AG09309 (cell line): ENCODE measurements at regions not wholly inside any gene's neighbourhood (a gene's known extent, or its start where the extent isn't known, plus 50 kb on each side); places are given as distances from the start of the nearest gene placed in this dataset.
A peak's percentile ranks its signal among the peaks of the same experiment; 100 is the strongest.

Source experiments
- DNase-seq: peaks from one replicate; pipeline ENCODE4 v3.0.0-alpha.2; 2010; ENCODE audit warnings: low read depth
- H3K4me3 ChIP-seq: 2 replicates; pipeline ENCODE4 v1.5.1; 2011; ENCODE audit warnings: mild to moderate bottlenecking, low read depth, low read length, moderate library complexity; ENCODE audit not compliant: control insufficient read depth
- TF ChIP-seq, protein P1 (sequence below): IDR thresholded peaks from 2 replicates; pipeline ENCODE4 v1.5.1; 2011; ENCODE audit warnings: mild to moderate bottlenecking, low read depth, low read length, inconsistent platforms; ENCODE audit not compliant: insufficient read depth, control insufficient read depth; ENCODE audit errors: missing control alignments

DNA sequence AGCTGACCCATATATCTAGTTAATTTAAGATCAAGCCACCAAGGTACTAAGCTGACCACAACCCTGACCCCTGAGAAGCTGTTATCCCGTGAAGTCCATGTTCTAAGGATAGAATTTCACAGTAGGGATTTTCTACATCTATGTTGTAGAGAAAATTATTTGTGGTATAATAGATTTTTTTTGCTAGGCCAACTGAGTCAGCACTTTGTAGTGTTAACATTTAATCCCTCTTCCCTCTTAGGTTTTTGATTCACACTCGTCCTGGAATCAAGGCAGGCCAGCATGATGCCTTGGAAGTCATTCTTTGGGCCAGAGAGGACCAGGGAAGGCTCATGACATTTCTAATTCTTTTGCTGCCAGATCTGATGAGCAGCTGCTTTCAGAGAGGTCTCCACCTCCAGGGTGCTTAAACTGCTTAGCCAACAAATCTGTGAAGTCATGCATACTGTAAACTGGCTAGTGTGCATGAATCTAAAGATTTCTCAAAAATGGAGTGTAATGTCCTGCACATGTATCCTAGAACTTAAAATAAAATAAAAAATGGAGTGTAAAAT lies 102.5 kb downstream of the RBM43 start:
- DNase-seq = no peak
- TF ChIP-seq, protein P1, sequence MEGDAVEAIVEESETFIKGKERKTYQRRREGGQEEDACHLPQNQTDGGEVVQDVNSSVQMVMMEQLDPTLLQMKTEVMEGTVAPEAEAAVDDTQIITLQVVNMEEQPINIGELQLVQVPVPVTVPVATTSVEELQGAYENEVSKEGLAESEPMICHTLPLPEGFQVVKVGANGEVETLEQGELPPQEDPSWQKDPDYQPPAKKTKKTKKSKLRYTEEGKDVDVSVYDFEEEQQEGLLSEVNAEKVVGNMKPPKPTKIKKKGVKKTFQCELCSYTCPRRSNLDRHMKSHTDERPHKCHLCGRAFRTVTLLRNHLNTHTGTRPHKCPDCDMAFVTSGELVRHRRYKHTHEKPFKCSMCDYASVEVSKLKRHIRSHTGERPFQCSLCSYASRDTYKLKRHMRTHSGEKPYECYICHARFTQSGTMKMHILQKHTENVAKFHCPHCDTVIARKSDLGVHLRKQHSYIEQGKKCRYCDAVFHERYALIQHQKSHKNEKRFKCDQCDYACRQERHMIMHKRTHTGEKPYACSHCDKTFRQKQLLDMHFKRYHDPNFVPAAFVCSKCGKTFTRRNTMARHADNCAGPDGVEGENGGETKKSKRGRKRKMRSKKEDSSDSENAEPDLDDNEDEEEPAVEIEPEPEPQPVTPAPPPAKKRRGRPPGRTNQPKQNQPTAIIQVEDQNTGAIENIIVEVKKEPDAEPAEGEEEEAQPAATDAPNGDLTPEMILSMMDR = no peak

DNA sequence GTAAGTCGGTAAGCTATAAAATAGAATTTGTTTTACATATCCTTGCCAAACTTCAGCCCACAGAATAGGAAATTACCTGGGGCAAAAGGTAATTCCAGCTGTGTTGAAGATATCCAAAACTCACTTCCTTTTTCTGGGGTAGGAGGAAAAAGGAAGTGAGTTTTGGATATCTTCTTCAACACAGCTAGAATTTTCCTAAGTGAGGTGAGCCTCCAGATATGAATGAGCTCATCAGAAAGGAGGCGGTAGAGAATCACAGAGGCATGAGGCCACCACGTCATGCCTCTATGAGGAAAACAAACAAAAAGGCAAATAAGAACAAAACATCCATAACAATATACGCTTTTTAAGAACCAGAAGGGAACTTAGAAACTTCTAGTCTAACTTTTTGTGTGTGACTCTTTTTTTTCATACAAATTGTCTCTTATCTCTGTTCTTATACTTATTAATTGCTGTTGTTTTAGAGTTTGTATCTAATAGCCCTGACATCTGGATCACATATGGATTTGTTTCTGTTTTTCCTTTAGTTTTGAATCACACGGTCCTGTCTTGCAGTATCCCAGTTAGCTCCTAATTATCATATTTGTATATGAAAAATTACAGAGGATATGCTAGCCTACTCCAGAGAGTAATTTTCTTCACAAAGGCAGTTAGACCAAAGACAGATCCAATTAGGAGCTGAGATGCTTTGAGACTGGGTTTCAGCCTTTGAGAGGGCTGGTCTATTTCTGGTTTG lies 104.5 kb downstream of the RBM43 start:
- DNase-seq = no peak
- H3K4me3 ChIP-seq = no peak overlapping the region
- TF ChIP-seq, protein P1 = no peak

More for the DNA sequence above, 102.5 kb downstream of the RBM43 start:
- no peak overlapping the region for H3K4me3 ChIP-seq

DNA sequence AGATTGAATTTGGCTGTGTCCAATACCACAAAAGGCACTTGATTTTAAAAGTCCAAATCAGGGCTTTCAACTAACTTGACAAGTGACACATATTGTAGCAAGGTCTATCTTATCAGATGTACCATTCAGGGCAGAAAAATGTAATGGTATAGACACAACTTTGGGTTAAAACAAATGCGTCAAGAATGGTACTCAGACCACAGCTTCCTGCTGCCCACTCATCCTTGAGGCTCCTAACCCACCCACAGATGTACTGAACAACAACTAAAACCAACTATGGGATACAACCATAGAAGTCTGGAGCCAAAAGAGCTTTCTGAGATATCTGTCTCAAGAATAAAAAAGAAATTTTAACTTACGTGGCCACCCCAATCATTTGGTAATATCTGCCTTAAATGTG lies 105.2 kb downstream of the RBM43 start:
- DNase-seq = no peak
- TF ChIP-seq, protein P1 = no peak
- H3K4me3 ChIP-seq = no peak overlapping the region

DNA sequence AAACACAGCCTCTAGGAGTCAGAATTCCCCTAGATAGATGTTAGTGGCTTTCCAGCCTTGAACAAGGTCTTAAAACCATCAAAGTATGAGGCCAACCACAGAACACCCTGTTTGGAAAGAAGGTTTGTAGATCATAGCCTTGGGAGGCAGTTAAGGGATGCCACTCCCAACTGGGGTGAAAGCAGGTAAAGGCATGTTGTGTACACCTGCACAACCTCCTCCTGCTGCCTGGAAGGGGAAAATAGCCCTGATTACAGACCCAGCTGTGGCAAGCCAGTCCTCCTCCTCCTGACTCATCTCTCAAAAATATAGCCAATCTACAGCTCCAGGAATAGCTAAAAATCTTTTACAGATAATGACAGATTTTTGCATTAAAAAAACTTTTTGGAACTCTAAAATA lies 108.1 kb downstream of the RBM43 start:
- TF ChIP-seq, protein P1 = no peak
- no peak for DNase-seq
- H3K4me3 ChIP-seq = no peak overlapping the region

DNA sequence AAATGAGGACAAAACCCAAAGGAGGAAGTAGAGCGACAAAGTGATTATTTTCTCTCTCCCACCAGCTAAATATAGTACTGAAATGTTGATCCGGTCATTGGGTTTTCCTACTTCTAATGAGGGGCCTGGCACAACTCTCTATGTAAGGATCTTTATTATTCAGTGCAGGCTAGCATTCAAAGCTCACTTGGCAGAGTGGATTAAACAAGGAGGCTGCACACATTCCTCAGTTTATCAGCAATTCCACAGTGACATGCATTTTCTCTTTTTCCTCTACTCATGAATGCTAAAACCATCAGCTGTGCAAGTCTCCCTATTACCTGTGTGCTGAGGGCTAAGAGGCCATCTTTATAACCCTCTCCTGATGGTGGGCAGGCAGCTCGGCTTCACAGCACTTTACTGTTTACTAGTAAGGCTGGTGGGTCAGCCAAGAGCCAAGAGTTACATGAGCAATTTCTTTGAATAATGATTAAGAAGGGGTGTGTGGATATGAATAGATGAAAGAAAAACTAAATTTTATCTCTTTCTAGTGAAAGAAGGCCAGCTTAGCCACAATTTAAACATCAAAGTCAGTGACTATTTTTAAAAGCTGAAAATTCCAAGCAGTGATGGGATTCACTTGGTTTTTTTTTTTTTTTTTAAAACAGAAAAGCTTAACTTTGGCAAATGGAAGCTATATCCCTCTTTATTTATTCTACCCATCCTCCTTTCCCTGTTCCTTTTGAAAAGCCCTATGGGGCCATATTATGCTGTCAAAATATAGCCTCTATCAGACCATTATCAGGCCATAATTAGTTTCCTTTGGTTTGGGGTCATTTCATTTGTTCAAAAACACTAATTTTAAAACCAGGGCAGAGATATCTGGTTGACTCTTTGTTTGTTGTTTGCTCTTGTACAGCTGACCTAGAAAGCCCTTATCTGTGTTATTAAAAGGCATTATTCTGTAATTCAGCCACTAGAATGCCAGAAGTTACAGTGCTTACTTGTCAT lies 111.0 kb downstream of the RBM43 start:
- H3K4me3 ChIP-seq = no peak overlapping the region
- TF ChIP-seq, protein P1 = no peak
- DNase-seq = no peak

DNA sequence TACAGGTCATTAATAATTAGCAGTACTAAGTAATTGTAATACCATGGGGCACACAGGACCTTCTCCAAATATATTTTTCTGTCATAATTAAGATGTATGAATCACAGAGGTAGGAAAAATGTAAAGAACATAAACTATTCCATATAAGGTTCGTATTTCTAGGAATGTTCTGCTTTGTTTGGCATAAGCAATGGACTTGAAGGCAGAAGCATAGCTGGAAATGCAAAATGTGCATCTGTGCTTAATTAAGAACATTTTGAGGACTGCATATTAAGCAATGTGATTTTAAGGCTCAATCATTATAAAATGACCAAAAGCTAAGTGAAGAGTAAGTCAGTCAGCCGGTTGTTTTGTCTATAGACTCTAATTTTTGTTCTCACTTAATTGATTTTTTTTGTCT lies 123.2 kb downstream of the RBM43 start:
- peak; percentile 27 for DNase-seq
- H3K4me3 ChIP-seq = no peak overlapping the region
- TF ChIP-seq, protein P1 = no peak
